ENCODE measurements at regions not wholly inside any gene's neighbourhood (a gene's known extent, or its start where the extent isn't known, plus 50 kb on each side); places are given as distances from the start of the nearest gene placed in this dataset.
A peak's percentile ranks its signal among the peaks of the same experiment; 100 is the strongest.

DNA sequence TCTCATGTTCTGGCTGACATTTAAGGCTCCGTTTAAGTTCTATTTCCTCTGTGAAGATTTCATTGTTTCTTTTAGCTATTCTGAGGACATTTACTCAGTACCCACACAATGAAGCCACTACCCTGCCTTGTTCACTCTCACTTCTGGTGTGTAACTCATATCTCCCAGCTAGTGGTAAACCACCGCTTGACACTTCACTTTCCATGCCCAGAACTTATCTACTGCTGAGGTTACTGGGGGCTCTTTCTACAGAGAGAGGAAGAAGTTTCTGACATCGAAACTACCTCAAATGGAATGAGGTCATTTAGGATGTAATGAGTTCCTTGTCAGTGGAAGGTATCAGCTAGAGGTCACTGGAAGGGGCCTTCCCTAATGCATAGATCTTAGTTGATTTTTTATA, 501.5 kb downstream of the DMAC1 start:
- no peak for DNase-seq (ENCODE audit: low spot score)

DNA sequence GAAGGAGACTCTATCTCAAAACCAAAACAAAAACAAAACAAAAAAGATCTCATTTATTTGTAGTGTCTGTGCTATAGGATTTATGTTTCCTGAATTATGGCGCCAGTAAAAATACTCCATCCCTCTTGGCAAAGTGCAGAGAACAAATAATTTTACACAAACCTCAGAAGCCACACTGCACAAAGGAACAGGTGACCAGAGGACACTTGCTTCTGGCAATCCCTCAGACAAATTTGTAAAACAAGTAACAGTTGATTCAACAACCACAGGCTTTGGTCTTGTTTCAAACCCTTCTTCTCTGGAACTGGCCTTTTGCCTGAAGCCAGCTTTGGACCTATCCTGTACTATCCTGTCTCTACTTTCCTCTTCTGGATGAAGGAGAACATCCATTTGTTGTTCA, 502.1 kb downstream of the DMAC1 start:
- DNase-seq (ENCODE audit: low spot score) = no peak

DNA sequence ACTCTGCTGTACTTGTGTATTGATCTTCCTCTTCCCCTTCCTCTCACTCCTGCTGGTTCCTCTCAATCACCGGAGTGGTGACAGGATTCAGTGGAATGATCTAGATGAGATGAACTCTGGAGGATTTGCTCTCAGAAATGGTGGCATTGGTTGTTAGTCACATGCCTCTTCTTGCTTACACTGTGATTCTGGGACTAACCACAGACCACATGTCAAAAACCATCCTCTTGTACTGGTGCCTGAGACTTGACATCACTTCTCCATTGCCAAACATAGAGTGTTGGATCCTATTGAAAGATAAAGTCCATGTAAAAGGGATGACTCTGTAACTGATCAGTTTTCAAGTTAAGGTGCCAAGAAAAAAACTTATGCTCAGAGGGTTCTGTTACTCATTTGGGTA, 506.5 kb downstream of the DMAC1 start:
- DNase-seq (ENCODE audit: low spot score) = no peak

DNA sequence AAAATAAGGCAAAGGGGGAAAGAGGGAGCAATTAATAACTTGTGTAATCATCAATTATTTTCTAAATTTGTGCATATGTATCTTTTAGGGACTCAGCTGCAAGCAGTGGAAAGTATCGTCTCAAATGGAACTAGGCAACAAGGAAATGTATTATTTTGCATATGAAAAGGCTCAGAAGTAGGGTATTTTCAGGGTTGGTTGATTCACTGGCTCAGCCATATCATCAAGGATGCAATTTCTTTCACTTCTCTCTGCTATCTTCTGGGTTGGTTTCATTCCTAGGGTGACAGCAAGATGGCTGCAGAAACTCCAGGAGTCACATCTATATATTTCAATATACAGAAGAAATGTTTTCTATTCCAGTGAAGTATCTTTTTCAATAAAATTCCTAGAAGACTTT, 509.8 kb downstream of the DMAC1 start:
- no peak for DNase-seq (ENCODE audit: low spot score)

DNA sequence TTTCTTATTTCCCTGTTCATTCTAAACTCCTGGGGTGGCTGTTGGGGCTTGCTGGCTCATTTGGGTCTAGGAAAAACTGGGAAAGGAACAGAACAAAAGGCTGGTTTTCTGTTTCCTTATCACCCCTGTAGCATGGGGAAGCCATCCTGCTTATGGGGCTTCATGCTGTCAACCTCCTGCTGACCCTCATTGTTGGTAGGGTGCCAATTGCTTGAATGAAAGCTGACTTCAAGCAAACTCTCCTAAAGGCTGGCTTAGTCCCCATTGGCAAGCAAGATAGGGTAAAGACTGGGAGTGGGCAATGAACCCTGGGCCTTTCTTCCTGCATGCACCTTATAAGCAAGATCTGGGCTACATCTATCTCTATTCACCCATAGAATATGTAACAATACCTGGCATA, 511.6 kb downstream of the DMAC1 start:
- DNase-seq (ENCODE audit: low spot score) = no peak

DNA sequence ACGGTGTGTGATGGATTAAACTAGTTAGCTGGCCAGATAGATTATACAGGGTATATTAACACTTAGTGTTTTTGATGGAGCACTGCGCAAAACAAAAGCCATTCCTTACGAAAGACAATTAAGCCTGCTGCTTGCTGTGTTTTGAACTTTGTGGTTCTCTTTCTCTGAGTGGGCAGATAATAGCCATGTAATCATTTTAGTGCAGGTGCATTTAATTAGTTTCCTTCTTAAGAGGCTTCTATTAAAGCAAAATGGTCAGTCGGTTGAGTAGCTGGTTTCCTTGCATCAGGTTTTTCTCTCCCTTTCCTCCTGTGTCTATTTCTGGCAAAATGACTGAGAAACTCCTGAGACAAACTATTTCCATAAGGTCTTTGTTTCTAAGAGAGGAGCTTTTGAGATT, 512.5 kb downstream of the DMAC1 start:
- no peak for DNase-seq (ENCODE audit: low spot score)

DNA sequence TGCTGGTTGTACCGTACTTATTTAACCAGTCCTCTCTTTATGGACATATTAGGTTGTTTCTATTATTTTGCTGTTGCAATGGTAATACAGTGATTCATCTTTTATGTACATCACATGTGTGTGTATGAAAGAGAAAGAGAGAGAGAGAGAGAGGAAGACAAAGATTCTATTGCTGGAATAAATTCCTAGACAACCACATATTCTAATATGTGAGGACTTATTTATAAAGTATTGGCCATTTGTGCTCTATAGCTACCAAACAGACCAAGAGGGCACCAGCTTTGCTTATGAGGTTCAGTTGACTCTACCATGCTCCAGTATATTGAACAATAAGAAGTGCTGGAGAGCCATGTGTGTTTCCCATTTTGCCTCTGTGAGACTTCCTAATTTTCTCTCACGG, 513.5 kb downstream of the DMAC1 start:
- DNase-seq (ENCODE audit: low spot score) = no peak

DNA sequence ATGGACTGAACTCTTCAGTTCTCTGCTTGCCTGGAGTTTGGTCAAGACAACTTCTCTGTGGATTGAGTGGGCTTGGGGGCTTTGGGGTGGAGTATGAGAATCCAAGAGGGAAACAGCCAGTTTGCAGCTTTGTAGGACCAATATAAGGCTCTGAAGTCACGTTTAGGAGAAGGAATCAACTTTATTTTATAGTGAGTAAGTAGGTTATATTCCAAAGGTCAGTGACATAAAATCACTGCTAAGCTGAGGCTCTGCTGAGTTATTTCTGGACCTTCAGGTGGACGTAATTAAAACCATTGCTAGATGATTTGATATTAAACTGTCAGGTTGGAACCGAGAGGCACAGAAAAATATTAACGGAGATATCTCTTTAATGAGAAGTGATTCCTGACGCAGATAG, 514.4 kb downstream of the DMAC1 start:
- no peak for DNase-seq (ENCODE audit: low spot score)

DNA sequence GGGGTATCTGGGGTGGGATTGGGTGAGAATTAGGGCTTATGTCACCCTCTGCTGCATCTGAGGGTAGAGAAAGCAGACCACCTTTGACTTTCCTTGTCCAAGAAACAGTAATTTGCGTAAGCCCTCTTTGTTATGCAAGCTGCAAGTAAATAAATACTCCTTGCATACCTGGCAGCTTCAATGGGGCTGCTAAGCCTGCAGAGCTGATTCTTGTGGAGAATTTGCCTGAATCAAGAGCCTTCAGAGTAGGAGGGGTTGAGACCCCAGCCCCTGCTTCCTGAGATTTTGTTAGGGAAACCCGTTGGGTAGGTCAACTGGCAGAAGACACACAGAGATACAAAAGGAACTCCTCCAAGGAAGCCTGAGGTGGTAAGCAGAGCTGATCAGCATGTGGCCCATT, 515.1 kb downstream of the DMAC1 start:
- DNase-seq (ENCODE audit: low spot score) = no peak

DNA sequence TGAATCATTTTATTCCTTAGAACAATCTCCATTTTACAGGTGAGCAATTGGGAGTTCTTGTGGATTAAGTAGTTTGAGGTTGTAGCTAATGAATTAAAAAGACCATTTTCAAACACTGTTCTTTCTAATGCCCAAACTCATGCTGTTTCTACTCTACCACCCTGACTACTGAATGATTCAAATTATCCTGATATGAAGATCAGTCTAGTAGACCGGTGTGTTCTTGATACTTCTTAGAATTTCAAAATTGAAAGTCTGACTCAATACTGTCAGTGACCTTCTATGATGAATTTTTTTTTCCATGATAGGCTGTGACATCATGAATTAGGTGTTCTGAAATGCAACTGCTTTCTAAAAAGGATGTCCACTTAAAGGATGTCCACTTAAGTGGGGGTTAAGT, 515.5 kb downstream of the DMAC1 start:
- no peak for DNase-seq (ENCODE audit: low spot score)

DNA sequence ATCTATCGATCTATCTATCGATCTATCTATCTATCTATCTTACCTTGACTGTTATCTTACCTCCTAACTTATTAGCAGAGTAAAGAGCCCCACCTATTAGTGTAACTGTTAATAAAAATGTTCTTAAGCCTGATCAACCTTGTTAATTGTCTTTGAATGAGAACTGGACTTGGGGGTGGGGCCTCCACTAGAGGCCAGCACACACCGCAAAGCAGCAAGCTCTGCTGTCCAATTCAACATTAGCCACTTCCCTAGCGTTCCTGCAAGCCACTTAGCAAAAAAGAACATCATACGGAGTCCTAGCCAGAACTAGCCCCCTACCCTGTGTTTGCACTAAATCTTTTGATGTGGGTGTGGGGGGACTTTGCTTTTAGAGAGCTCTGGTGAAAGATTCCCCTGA, 515.8 kb downstream of the KDM4C start:
- no peak for DNase-seq (ENCODE audit: low spot score)

DNA sequence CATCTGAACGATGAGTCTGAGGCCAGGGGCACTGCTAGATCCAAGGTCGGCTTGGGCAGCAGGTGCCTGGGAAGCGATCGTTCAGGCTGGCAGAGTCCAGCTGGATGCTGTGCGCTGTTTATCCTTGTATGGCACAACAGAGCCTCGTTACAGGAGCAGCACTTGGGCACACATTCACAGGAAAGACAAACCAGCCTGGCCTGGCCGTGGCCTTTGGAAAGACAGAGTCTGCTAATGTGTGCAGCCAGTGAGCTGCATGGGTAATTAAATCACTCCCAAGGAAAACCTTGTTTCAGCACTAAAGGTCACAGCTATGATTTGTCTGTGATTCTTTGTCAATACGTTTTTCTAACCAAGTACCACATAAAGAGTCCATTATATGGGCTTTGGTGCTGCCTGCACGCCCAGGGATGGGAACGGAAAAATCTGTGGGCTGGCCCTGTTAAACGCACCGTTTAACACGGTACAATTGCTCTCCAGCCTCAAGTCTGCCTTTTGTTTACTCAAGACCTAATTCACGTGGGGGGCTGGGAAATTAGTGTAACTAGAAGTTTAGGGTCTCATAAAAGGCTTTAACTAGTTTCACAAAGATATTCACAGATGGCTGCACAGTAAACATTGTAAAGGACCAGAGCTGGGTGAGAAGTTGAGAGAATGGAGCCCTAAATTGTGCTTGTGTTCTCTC, 509.3 kb downstream of the KDM4C start:
- DNase-seq (ENCODE audit: low spot score) = peak; percentile 63

DNA sequence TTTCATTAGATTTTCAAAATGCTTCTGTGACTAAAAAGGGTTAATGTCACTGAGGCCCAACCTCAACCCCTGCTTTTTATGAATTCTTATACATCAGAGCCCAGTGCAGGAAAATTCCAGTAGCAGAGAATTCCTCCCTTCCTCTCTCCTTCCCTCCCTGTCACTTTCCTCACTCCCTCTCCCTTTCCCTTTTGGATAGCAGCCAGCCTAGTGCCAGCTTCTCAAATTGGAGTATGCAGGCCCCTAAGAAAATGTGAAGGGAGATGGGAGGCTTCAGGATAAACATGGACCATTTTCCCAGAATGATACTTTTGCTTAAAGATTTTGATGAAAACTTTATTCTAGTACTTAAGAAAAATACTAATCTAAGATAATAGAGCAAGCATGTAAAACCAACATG, 507.4 kb downstream of the KDM4C start:
- DNase-seq (ENCODE audit: low spot score) = peak; percentile 11

DNA sequence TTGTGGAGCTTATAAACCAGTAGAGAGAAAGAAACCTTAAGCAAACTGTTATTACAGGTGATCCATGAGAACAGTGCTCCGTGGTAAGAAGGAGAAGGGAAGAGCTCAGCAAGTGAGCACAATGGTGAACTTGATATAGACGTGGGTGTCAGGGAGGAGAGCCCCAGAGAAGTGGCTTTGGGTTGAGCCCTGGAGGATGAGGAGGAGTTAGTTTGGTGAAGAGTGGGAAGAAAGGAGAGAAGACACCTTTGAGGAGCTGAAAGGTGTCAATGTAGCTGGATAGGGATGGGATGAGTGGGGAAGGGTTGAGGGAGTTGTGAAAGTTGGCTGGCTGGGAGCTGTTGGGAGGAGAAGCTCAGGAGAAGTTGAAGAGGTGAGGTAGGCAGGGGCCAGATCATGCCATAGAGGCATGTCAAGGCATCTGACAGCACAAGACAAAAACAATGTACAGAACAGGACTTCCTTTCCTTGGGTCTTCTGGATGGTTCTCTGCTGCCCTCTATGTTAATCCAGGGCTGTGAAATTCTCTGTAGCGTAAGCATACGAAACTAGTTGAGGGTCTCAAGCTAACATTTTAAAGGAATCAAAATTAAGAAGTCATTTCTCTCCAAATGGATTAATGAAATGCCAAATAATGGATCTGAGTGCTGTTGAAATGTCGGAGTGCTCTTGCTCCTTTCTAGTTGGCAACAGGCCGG, 501.9 kb downstream of the KDM4C start:
- DNase-seq (ENCODE audit: low spot score) = no peak

DNA sequence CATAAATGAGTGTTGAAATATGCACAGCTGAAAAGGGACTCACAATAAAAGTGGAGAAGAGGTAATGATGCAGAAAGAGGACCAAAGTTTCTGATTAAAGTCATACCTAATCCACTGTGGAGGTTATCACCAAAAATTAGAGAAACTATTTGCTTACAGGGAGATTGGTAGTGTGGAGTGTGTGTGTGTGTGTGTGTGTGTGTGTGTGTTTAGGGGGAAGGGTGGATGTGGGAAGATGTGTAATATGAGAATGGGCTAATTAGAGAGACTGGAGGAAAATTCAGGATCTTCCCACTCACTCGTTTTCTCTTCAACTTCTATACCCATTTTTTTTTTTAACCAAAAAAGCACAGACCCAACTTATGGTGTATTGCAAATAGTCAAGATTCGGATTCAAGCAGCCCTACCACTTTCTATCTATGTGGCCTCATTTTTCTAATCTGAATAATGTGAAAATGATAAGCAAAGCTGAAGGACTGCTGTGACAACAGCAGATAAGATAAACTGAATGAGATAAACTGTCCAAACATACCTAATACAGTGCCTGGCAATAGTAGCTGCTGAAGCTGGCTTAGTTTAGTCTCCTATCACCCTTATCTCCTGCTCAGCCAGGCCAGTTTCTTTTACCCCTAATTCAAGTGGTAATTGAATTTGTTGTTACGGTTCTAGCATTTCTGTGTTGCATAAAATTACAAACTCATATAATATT, 501.1 kb downstream of the KDM4C start:
- no peak for DNase-seq (ENCODE audit: low spot score)

DNA sequence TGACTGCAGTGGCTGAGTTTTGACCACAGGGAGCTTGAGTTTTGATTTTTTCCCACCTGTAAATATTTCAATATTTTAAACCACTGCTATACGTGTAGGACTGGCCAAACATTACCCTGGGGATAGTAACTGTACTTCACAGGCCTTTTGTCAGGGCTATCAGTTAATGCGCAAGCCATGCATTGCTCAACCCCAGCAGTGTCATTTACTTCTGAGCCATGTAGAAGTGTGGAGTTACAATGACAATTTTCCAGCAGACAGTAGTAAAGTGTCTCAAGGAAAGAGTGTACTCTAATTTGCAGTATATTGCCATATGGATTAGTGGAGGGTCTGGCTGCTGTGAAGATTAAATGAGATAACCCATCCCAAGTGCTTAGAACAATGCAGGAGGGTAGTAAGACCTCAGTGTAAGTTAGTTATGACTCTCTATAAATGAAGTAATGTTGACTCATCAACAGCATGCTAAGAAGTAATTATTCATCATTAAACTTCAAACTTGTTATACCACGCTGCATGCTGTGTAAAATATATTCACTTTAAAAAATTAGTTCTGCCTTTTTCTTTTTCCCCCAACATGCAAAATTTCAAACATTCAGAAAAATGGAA, 489.2 kb downstream of the KDM4C start:
- DNase-seq (ENCODE audit: low spot score) = no peak

DNA sequence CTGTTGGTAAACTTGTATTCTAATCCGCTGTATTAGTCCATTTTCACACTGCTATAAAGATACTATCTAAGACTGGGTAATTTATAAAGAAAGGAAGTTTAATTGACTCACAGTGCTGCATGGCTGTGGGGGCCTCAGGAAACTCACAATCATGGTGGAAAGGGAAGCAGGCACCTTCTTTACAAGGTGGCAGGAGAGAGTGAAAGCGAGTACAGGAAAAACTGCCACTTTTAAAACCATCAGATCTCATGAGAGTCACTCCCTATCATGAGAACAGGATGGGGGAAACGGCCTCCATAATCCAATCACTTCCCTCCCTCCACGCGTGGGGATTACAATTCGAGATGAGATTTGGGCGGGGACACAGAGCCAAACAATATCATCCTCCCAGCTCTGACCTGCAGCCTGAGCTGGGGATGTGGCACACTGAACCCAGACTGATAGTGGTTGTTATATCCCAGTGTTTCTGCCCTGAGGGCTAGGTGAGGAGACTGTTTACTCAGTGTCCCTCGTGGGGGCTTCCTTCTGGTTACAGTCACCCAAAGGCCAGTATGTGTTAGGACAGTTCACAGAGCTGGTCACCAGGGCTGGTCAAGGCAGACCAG, 488.3 kb downstream of the KDM4C start:
- DNase-seq (ENCODE audit: low spot score) = no peak

DNA sequence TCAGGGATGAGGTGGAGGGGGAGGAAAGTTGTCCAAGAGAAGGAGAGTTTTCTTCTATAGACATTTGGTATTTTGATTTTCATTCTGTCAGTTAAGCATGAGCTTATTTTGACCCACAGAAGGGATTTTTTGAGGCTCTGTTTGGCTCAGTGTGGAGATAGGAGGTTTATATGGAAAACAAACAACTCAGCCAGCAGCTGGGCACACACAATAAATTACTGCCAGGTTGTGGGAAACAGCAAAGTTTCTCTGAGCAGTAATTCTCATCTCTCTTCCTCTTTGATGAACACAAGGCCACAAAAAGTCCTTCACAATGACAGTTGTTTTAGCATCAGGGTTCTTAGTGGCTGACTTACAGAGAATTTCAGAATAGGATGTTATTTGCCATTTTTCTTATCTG, 486.1 kb downstream of the KDM4C start:
- DNase-seq (ENCODE audit: low spot score) = no peak

DNA sequence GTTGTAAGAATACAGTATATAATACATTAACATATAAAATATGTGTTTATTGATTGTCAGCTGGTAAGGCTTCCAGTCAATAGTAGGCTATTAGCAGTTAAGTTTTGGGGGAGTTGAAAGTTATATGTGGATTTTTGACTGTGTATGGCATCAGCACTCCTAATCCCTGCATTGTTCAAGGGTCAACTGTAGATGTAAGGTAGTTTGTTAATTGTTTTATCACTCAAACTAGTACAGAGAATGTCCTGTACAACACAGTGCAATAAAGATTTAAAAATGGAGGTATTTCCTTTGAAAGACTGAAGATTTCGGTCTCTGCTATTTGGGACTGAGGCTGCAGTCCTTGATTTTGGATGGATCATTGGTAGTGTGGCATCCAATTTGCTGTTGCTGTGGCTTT, 484.4 kb downstream of the KDM4C start:
- DNase-seq (ENCODE audit: low spot score) = no peak

DNA sequence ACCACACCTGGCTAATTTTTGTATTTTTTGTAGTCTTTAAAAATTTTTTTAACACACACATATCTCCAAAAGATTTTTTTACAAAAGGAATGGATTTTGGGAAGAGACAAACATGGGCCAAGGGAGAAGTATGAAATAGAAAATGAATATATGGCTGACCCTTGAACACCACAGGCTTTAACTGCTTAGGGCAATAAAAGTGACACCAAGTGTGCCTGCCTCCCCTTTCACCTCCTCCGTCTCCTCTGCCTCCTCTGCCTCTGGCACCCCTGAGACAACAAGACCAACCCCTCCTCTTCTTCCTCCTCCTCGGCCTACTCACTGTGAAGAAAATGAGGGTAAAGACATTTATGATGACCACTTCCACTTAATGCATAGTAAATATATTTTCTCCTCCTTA, 483.9 kb downstream of the KDM4C start:
- DNase-seq (ENCODE audit: low spot score) = no peak

DNA sequence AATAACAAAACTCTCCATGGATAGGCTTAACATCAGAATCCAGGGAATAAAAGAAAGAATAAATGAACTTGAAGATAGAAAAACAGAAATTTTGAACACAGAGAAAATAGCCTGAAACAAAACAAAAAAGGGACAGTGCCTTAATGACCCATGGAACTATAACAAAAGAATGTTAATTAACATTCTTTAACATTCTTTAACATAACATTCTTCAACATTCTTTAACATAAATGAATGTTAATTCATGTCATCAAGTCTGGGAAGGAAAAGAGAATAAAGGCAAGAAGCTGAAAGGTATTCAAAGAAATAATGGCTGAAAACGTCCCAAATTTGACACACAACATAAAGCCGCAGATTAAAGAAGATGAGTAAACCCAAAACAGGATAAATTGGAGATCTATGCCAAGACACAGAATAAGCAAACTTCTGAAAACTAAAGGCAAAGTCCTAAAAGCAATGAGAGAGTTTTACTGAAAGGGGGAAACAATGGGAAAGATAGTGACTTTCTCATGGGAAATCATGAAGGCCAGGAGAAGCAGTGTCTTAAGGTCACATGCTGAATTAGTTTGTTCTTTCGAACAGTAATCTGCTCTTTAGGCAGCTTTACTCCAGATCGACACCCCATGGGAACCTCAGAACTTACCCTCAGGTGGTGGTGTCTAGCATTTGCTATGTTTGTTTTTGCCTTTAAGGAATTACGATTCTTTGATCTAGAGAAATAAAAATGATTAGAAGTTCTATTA, 483.0 kb downstream of the KDM4C start:
- DNase-seq (ENCODE audit: low spot score) = no peak

DNA sequence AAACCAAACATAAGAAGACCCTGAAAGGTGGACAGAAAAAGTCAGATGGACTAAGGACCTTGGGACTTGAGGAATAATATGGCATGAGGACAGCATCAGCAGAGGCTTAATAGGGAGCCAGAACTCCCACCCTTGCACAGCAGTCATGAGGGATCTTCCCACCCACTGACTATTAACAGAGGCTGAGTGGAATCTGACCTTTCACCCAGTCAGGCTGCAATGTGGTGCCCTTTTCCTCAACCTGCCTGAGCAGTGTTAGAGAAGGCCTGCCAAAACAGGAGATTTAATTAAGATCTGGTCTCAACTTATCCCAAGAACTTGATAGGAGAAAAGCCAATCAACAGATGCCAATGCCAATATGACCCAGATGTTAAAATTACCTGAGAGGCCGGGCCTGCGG, 481.9 kb downstream of the KDM4C start:
- no peak for DNase-seq (ENCODE audit: low spot score)
